ENCODE measurements at regions not wholly inside any gene's neighbourhood (a gene's known extent, or its start where the extent isn't known, plus 50 kb on each side); places are given as distances from the start of the nearest gene placed in this dataset.

DNA sequence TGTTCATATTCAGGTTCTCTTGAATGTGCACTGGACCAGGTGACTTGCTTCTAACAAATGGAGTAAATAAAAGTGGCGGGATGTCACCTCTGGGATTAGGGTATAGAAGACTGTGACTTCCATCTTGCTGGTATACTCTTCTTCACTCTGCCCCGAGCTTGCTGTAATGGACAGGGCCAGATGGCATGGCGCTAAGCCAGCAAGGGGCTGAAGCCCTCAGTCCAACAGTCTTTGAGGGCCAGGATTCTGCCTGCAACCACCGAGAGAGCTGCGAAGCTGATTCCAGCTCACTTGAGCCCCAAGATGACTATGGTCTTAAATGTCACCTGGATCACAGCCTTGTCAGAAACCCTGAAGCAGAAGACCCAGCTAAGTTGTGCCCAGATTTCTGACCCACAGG is 600.0 kb downstream of the FGF9 start:
- DNase-seq (ENCODE audit: low spot score in 2 of 2) (no peak), ATAC-seq (no peak)
- Mint-ChIP-seq H3K27ac (no peak overlapping the region), H3K4me1 (no peaks in the 10 kb centered on the region), H3K36me3 (no peaks in the 10 kb centered on the region), H3K9me3 (no peaks in the 10 kb centered on the region), H3K4me3 (no peak overlapping the region)

DNA sequence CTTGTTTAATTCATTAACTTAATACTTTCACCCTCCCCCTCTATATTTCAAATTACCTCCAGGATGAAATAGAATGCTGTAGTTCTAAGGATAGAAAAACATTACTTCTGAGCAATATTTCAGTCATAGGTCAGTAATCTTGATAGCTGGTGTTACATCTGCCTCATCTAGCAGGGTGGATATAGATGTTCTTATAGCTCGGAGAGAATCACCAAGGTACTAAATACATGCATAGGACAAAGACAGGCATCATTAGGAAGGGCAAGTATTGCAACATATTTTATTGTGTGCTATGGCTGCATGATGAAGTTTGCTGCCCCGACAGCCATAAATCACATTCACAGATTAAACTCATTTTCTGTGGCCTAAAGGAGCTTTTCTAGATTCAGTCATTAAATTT is 601.0 kb downstream of the FGF9 start:
- Mint-ChIP-seq H3K4me3 (no peak overlapping the region), H3K27ac (no peak overlapping the region), H3K36me3 (no peaks in the 10 kb centered on the region), H3K9me3 (no peaks in the 10 kb centered on the region), H3K4me1 (no peaks in the 10 kb centered on the region)
- DNase-seq (ENCODE audit: low spot score in 2 of 2) = no peak
- no peak for ATAC-seq

DNA sequence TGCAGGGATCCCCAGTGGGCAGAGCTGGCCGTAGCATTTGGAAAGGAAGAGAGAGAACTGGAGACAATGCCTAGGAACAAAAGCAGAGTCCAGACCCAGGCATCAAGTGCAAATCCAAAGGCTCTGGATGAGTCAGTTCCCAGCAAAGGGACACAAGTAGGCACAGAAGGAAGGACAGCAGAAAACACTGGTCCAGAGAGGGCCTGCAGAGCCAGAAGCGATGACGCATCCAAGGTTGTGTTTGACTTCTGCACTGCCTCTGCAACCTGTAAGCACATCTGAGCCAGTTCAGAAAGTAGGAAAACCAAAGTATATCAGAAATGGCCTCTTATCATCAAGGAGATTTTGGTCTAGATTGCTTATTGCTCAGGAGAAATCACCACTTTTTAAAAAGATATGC is 604.5 kb downstream of the FGF9 start:
- Mint-ChIP-seq H3K27ac (no peak overlapping the region), H3K4me3 (no peak overlapping the region), H3K4me1 (peaks cover 6% of the 10 kb centered on the region), H3K36me3 (no peaks in the 10 kb centered on the region), H3K9me3 (no peaks in the 10 kb centered on the region)
- ATAC-seq (no peak), DNase-seq (ENCODE audit: low spot score in 2 of 2) (no peak)

DNA sequence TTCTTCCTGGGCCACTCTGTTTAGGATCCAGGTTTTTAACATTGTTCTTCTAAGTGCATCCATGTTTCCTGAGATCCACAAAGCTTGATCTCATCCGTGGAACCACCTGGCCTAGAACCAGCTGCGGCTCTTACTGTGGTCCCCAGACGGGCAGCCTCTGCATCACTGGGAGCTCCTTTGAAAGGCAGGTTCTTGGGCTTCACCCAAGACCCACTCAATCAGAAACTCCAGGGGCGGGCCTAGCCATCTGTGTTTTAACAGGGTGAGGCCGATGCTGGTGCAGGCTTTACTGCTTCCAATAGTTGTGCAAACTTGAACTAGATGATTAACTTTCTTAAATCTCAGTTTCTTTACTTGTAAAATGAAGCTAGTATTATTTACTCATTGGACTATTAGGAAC is 605.7 kb downstream of the FGF9 start:
- no peak overlapping the region for H3K4me3 Mint-ChIP-seq
- H3K9me3 Mint-ChIP-seq = no peaks in the 10 kb centered on the region
- no peaks in the 10 kb centered on the region for H3K36me3 Mint-ChIP-seq
- DNase-seq (ENCODE audit: low spot score in 2 of 2) = no peak
- H3K27ac Mint-ChIP-seq = no peak overlapping the region
- H3K4me1 Mint-ChIP-seq = peaks cover 6% of the 10 kb centered on the region
- ATAC-seq = no peak

DNA sequence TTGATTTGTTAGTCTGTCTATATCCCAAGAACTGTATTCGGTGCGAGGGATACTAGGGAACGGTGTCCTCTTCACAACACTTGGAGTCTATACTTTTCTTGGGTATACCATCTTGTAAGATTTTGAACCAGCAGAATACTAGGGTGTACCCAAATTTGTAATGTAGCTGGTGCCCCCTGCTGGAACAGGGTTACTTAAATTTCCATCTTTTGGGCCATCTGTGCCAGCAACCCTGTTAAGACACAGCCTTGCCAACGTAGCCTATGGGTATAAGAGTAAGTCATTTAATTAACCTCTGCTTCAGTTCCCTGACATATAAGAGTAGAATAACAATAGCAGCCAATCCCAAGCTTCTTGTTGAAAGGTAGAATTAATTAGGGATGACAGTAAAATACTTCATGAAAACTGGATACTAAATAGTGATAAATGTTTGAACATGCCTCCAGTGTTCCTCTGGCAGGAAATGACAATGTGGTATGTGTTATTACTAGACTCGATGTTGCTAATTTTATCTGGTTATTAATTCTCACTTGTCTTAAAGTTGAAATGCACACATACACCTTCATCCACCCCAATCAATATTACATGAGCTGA is 607.6 kb downstream of the FGF9 start:
- Mint-ChIP-seq H3K4me1 (peaks cover 6% of the 10 kb centered on the region), H3K9me3 (no peaks in the 10 kb centered on the region), H3K36me3 (no peaks in the 10 kb centered on the region), H3K4me3 (no peak overlapping the region), H3K27ac (peak overlapping the region; percentile 67)
- ATAC-seq = peak; percentile 76
- DNase-seq (ENCODE audit: low spot score in 2 of 2) = peak; percentile 51 to 76

DNA sequence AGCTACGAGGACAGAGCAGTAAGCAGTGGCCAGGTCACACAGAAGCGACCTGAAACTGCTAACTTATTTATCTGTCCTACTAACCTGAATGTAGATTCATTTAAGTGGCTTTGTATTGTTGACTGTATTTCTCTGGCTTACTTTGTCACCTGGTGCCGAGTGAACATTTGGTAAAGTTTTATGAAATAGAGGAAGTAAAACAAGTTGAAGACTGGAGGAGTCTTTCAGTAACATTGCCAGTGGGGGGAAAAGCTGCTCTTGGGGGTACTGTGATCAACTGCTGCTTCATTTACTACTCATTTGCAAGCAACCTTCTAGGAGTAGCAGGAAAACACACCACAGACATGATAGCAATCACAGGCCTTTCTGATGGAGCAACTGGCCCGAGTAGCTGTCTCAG is 615.0 kb downstream of the FGF9 start:
- no peak overlapping the region for H3K27ac Mint-ChIP-seq
- no peak for ATAC-seq
- DNase-seq (ENCODE audit: low spot score in 2 of 2) = no peak
- no peaks in the 10 kb centered on the region for H3K4me1 Mint-ChIP-seq
- no peaks in the 10 kb centered on the region for H3K36me3 Mint-ChIP-seq
- no peak overlapping the region for H3K4me3 Mint-ChIP-seq
- no peaks in the 10 kb centered on the region for H3K9me3 Mint-ChIP-seq

DNA sequence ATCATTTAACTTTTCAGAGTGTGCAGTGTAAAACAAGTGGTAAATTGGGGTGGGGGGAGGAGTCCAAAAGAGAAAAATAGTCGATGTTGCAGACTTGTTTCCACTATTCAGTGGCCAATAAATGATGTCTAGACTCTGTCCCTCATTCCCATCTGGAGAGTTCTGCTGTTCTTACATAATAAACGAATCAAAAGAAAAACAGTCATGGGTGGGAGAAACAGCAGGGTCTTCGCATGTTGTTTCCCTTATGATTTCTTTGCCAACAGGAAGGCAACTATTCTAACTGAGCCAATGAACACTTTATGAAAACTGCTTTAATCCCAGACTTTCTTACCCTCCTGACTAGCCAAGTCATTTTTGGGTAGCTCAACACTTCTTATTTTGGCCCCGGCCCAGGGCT is 615.5 kb downstream of the FGF9 start:
- ATAC-seq (no peak), DNase-seq (ENCODE audit: low spot score in 2 of 2) (no peak)
- H3K4me1 Mint-ChIP-seq = no peaks in the 10 kb centered on the region
- no peak overlapping the region for H3K27ac Mint-ChIP-seq
- no peaks in the 10 kb centered on the region for H3K9me3 Mint-ChIP-seq
- H3K4me3 Mint-ChIP-seq = no peak overlapping the region
- no peaks in the 10 kb centered on the region for H3K36me3 Mint-ChIP-seq

DNA sequence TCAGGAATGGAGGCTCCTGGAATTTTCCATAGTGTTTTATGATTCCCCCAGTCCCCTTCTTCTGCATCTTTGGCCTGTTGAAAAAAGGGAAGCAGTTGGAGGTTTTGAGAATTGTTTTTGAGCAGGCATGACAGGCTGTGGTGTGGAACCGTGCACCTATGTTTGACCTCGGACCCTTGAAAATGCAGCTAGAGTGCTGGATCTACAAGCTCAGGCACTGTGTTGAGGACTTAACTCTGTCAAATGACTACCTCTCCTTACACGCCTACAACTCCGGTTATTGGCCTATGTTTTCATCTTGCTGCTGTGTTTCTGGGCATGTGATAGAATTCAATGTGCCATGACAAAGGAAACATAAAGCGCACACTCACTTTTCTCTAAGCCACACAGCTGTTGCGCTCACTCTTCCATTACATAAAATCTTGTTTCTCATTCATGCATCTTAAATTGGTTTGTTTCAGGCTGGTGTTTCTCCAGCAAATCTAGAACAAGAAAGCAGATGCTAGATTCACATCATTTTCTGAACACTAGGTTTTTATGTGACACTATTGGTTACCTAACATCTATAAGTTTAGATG is 616.6 kb downstream of the FGF9 start:
- Mint-ChIP-seq H3K4me1 (no peaks in the 10 kb centered on the region), H3K27ac (no peak overlapping the region), H3K9me3 (no peaks in the 10 kb centered on the region), H3K4me3 (no peak overlapping the region), H3K36me3 (no peaks in the 10 kb centered on the region)
- ATAC-seq (no peak), DNase-seq (ENCODE audit: low spot score in 2 of 2) (no peak)

DNA sequence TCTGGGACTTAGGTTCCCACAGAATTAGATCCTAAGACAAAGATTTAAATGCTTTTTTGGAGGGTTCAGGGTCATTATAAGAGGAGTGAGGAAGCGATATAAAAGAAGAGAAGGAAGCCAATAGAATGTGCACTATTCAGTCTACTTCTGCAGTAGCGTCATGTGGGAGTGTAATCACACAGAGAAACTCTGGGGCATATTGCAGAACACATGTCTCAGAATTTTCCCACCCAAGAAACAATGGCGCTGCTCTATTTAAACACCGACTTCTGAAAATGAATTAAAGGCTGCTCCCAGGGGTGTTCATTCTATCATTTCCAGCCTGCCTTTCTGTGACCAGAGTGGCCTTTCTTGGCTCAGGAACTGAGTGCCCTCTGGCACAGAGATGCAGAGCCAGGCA is 617.6 kb downstream of the FGF9 start:
- Mint-ChIP-seq H3K27ac (no peak overlapping the region), H3K4me3 (no peak overlapping the region), H3K4me1 (no peaks in the 10 kb centered on the region), H3K9me3 (no peaks in the 10 kb centered on the region), H3K36me3 (no peaks in the 10 kb centered on the region)
- no peak for DNase-seq (ENCODE audit: low spot score in 2 of 2)
- no peak for ATAC-seq

DNA sequence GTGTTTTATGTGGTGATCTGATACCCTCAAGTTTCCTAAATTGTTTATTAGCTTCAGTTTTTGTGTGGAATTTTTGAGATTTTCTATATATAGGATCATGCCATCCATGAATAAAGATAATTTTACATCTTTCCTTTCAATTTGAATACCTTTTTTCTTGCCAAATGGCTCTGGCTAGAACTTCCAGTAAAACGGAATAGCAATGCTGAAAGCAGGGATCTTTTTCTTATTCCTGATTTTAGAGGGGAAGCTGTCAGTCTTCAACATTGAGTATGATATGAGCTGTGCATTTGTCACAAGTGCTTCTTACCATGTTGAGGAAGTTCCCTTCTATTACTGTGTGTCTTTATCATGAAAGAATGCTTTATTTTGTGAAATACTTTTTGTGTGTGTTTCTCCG is 618.8 kb downstream of the FGF9 start:
- no peak for DNase-seq (ENCODE audit: low spot score in 2 of 2)
- Mint-ChIP-seq H3K27ac (no peak overlapping the region), H3K4me3 (no peak overlapping the region), H3K4me1 (no peaks in the 10 kb centered on the region), H3K9me3 (no peaks in the 10 kb centered on the region), H3K36me3 (no peaks in the 10 kb centered on the region)
- ATAC-seq = no peak

DNA sequence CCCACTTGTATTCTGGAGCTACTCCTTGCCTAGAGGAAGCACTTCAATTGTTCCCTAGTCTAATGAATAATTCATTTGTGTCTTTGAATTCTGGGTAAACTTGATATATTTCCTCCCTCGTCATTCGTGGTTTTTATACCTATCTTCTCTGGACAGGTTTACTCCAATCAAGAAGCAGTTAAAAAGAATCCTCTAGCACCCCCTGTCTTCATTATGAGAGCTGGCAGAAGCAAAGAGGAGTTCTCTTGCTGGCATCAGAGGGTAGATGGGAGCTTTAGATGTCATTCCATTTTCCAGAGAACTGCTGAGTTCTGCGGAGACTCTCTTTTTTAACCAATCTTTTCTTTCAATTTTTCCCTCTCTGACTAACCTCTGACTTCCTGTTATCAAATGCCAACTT is 627.7 kb downstream of the FGF9 start:
- H3K4me3 Mint-ChIP-seq = no peak overlapping the region
- H3K36me3 Mint-ChIP-seq = no peaks in the 10 kb centered on the region
- DNase-seq (ENCODE audit: low spot score in 2 of 2) = no peak
- H3K9me3 Mint-ChIP-seq = peaks cover 7% of the 10 kb centered on the region
- no peak overlapping the region for H3K27ac Mint-ChIP-seq
- no peak for ATAC-seq
- H3K4me1 Mint-ChIP-seq = no peaks in the 10 kb centered on the region

DNA sequence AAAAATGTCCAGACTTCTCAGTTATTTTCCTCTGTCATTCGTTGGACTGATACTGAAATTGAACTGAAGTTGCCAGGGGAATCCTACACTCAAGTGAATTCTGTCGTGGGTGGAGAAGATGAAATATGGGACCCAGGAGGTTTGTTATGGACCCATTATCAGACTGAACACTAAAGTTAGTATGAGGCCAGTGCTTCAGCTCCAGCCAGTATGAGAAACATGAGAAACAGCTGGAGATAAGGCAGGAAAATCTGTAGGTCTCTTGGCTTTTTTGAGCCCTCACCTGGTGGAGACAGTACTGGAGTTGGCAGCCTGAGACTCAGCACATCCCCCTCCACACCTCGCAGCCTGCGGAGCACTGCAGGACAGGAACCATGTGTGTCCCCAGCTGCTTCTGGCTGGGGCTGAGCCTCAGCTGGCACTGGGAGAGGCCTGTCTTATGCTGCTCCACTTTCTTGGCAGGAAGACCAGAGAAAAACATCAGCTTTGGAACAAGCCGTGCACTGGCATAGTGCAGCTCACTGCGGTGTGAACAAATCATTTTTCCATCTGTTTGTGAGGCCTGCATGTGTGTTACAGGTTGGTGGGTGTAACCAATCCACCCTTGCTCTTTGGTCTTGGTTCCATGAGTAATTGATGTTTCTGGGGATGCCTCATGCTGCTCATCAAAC is 641.0 kb downstream of the FGF9 start:
- no peaks in the 10 kb centered on the region for H3K4me1 Mint-ChIP-seq
- H3K36me3 Mint-ChIP-seq = no peaks in the 10 kb centered on the region
- H3K4me3 Mint-ChIP-seq = no peak overlapping the region
- DNase-seq (ENCODE audit: low spot score in 2 of 2) (no peak), ATAC-seq (peak; percentile 55)
- peaks cover 3% of the 10 kb centered on the region for H3K9me3 Mint-ChIP-seq
- H3K27ac Mint-ChIP-seq = no peak overlapping the region

DNA sequence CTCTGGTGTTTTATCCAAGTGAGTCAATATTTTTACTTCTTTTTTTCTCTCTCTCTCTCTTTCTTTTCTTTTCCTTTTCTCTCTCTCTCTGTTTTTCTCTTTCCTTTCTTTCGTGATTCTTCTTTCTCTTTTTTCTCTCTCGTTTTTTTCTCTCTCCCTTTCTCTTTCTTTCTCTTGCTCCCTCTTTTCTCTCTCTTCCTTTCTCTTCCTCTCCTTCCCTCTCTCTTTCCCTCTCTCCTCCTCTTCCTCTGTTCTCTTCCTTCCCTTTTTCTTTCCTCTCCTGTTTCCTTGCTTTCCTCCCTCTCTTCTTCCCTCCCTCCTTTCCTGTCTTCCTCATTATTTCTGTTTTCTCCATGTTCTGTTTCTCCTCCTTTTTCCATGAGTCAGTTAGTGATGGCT is 641.5 kb downstream of the FGF9 start:
- DNase-seq (ENCODE audit: low spot score in 2 of 2) (no peak), ATAC-seq (no peak)
- Mint-ChIP-seq H3K4me3 (no peak overlapping the region), H3K36me3 (no peaks in the 10 kb centered on the region), H3K27ac (no peak overlapping the region), H3K4me1 (no peaks in the 10 kb centered on the region), H3K9me3 (peaks cover 3% of the 10 kb centered on the region)

DNA sequence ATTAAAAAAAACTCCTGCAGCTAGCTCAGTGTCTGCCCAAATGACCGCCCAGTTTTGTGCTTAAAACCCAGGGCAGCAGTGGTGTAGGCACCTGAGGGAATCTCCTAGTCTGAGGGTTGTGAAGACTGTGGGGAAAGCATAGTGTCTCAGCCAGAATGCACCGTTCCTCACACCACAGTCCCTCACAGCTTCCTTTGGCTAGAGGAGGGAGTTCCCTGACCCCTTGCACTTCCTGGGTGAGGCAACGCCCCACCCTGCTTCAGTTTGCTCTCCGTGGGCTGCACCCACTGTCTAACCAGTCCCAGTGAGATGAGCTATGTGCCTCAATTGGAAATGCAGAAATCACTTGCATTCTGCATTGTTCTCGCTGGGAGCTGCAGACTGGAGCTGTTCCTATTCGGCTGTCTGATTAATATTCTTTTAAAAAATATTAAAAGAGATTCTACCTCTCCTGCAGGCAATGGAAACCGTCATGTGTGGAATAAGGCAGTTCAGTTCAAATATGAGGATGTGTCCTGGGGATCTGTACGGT is 645.7 kb downstream of the FGF9 start:
- no peak for DNase-seq (ENCODE audit: low spot score in 2 of 2)
- no peak overlapping the region for H3K27ac Mint-ChIP-seq
- no peak overlapping the region for H3K4me3 Mint-ChIP-seq
- no peaks in the 10 kb centered on the region for H3K4me1 Mint-ChIP-seq
- no peaks in the 10 kb centered on the region for H3K9me3 Mint-ChIP-seq
- ATAC-seq = peak; percentile 50
- H3K36me3 Mint-ChIP-seq = no peaks in the 10 kb centered on the region

DNA sequence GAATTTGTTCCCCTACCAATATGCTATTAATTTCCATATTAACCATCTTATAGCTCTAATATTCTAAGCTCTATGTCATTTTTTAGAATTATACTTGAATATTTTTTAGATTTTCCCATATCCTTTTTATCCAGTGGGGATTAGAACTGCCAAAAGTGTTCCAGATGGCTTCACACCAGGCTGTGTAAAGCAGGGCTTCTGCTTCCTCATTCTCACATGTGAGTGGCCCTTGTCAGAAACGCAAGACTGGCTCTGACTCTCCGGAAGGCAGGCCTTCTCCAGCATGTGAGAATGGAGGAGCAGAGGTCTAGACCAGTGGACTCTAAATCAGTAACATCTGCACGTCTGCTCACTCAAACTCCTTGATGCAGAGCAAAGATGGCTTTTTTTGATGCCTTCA is 650.1 kb downstream of the FGF9 start:
- H3K4me1 Mint-ChIP-seq = no peaks in the 10 kb centered on the region
- H3K27ac Mint-ChIP-seq = no peak overlapping the region
- no peaks in the 10 kb centered on the region for H3K9me3 Mint-ChIP-seq
- no peaks in the 10 kb centered on the region for H3K36me3 Mint-ChIP-seq
- H3K4me3 Mint-ChIP-seq = no peak overlapping the region
- DNase-seq (ENCODE audit: low spot score in 2 of 2) = no peak
- no peak for ATAC-seq

DNA sequence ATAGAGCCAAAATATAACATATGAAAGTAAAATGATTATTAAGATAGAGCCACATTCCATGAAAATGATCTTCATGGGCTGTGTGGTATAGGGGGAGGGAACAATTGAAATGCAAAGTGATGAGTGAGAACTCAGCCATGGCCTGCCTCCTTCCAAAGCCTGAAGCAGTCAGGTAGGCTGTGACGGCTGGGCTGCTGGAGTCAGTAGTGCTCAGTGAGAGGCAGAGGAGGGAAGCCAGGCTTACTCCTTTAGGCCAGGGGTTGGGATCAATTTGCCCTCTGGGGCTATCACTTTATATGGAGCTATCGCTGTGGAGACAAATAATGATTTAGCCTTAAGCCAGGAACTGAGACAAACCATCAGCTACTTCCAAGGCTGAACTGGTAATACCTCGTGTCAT is 654.9 kb downstream of the FGF9 start:
- no peak for ATAC-seq
- no peaks in the 10 kb centered on the region for H3K4me1 Mint-ChIP-seq
- no peak overlapping the region for H3K27ac Mint-ChIP-seq
- no peaks in the 10 kb centered on the region for H3K36me3 Mint-ChIP-seq
- H3K9me3 Mint-ChIP-seq = no peaks in the 10 kb centered on the region
- H3K4me3 Mint-ChIP-seq = no peak overlapping the region
- DNase-seq (ENCODE audit: low spot score in 2 of 2) = no peak

All from stimulated activated effector memory CD8-positive, alpha-beta T cell treated with anti-CD3 and anti-CD28 coated beads, Interleukin-12 subunit alpha, Interleukin-12 subunit beta, amount 100 ng/mL, for 72 hours (primary cell).